ENCODE measurements at regions not wholly inside any gene's neighbourhood (a gene's known extent, or its start where the extent isn't known, plus 50 kb on each side); places are given as distances from the start of the nearest gene placed in this dataset.

DNA sequence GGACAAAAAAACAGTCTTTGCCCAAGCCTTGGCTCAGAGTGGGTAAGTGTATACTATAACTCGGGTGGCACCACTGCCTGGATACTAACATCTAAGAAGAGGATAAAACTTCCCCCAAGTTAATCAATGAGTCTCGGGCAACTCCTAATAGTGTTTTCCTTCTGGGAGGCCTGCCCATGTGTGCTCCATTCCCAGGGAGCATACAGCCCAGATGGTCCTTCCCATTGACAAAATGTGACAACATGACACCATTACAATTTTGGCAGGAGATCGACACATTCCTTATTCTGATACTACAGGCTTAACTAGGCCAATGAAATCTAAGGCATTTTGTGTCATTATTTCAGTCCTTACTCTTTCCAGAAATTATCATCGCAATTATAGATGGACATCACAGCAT lies 52.7 kb upstream of the CRIM1 start:
- TF ChIP-seq, protein P1, sequence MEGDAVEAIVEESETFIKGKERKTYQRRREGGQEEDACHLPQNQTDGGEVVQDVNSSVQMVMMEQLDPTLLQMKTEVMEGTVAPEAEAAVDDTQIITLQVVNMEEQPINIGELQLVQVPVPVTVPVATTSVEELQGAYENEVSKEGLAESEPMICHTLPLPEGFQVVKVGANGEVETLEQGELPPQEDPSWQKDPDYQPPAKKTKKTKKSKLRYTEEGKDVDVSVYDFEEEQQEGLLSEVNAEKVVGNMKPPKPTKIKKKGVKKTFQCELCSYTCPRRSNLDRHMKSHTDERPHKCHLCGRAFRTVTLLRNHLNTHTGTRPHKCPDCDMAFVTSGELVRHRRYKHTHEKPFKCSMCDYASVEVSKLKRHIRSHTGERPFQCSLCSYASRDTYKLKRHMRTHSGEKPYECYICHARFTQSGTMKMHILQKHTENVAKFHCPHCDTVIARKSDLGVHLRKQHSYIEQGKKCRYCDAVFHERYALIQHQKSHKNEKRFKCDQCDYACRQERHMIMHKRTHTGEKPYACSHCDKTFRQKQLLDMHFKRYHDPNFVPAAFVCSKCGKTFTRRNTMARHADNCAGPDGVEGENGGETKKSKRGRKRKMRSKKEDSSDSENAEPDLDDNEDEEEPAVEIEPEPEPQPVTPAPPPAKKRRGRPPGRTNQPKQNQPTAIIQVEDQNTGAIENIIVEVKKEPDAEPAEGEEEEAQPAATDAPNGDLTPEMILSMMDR (IDR thresholded peaks at IDR 0.05; ENCODE audit: control extremely low read depth in 1 of 3, insufficient read depth in 1 of 3, low read depth in 1 of 3, low read length in 3 of 3), result no peak
- TF ChIP-seq POLR2AphosphoS5 (IDR thresholded peaks at IDR 0.05; ENCODE audit: low read depth, low read length) (no peak), TAF1 (IDR thresholded peaks at IDR 0.05; ENCODE audit: low read depth, low read length) (no peak), POLR2A (IDR thresholded peaks at IDR 0.05; ENCODE audit: control extremely low read depth in 1 of 2, low read depth in 2 of 2, low read length in 2 of 2) (no peak), JUND (IDR thresholded peaks at IDR 0.05; ENCODE audit: low read length) (no peak)
- TF ChIP-seq, protein P2, sequence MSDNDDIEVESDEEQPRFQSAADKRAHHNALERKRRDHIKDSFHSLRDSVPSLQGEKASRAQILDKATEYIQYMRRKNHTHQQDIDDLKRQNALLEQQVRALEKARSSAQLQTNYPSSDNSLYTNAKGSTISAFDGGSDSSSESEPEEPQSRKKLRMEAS (IDR thresholded peaks at IDR 0.05), result no peak

Measured in H1 (cell line).